ENCODE measurements at regions not wholly inside any gene's neighbourhood (a gene's known extent, or its start where the extent isn't known, plus 50 kb on each side); places are given as distances from the start of the nearest gene placed in this dataset.

GRCh38 chr9:119968836-119969707 is 599.8 kb upstream of the BRINP1 start:
- TF ChIP-seq, protein P1, sequence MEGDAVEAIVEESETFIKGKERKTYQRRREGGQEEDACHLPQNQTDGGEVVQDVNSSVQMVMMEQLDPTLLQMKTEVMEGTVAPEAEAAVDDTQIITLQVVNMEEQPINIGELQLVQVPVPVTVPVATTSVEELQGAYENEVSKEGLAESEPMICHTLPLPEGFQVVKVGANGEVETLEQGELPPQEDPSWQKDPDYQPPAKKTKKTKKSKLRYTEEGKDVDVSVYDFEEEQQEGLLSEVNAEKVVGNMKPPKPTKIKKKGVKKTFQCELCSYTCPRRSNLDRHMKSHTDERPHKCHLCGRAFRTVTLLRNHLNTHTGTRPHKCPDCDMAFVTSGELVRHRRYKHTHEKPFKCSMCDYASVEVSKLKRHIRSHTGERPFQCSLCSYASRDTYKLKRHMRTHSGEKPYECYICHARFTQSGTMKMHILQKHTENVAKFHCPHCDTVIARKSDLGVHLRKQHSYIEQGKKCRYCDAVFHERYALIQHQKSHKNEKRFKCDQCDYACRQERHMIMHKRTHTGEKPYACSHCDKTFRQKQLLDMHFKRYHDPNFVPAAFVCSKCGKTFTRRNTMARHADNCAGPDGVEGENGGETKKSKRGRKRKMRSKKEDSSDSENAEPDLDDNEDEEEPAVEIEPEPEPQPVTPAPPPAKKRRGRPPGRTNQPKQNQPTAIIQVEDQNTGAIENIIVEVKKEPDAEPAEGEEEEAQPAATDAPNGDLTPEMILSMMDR (IDR thresholded peaks at IDR 0.05), result peak; percentile 62
- no peaks in the 10 kb centered on the region for H3K4me1 ChIP-seq (ENCODE audit: control insufficient read depth, insufficient read depth, low read length)
- no peaks in the 10 kb centered on the region for H3K36me3 ChIP-seq (ENCODE audit: control insufficient read depth, insufficient read depth, low read length)
- DNase-seq (peak; percentile 29 to 47), ATAC-seq (peak; percentile 46 to 79 (median 58))
- H3K4me3 ChIP-seq (ENCODE audit: low read length), result no peak overlapping the region
- Mint-ChIP-seq H3K9me3 (no peaks in the 10 kb centered on the region), H3K27me3 (ENCODE audit: low read depth in 2 of 2) (peaks cover 12 to 16% of the 10 kb centered on the region in 2 donors), H3K4me3 (no peak overlapping the region), H3K27ac (no peak overlapping the region), H3K36me3 (no peaks in the 10 kb centered on the region), H3K4me1 (peaks cover 5% of the 10 kb centered on the region in 2 donors)
- no peaks in the 10 kb centered on the region for H3K27me3 ChIP-seq (ENCODE audit: control insufficient read depth, insufficient read depth, low read length)
- WGBS (ENCODE audit: insufficient coverage), result 28% methylated on average over 17 of the region's 17 CpGs
- intact Hi-C loops (cut with micrococcal nuclease), result loop anchor here (10.0 kb wide), 1 partner anchor 506 kb away; no protein-coding TSS in a partner anchor
- no peak overlapping the region for H3K27ac ChIP-seq (ENCODE audit: low read length)
- H3K9me3 ChIP-seq (ENCODE audit: control insufficient read depth, insufficient read depth, low read length), result no peaks in the 10 kb centered on the region

- no peak overlapping the region for H3K27ac Mint-ChIP-seq
- ATAC-seq (no peak), DNase-seq (no peak)
- Histone ChIP-seq H3K9me3 (ENCODE audit: control insufficient read depth, insufficient read depth, low read length) (no peaks in the 10 kb centered on the region), H3K4me1 (ENCODE audit: control insufficient read depth, insufficient read depth, low read length) (no peaks in the 10 kb centered on the region), H3K36me3 (ENCODE audit: control insufficient read depth, insufficient read depth, low read length) (no peaks in the 10 kb centered on the region), H3K27ac (ENCODE audit: low read length) (no peak overlapping the region), H3K27me3 (ENCODE audit: control insufficient read depth, insufficient read depth, low read length) (no peaks in the 10 kb centered on the region), H3K4me3 (ENCODE audit: low read length) (no peak overlapping the region)
- H3K4me3 Mint-ChIP-seq, result no peak overlapping the region
- H3K4me1 Mint-ChIP-seq, result peaks cover 5% of the 10 kb centered on the region in 2 donors
- WGBS (ENCODE audit: insufficient coverage), result 96% methylated on average over 5 of the region's 6 CpGs
- intact Hi-C loops (cut with micrococcal nuclease), result loop anchor here (10.0 kb wide), 1 partner anchor 507 kb away; no protein-coding TSS in a partner anchor
- TF ChIP-seq, protein P1 (IDR thresholded peaks at IDR 0.05), result no peak
- peaks cover 15 to 25% of the 10 kb centered on the region in 2 donors for H3K27me3 Mint-ChIP-seq (ENCODE audit: low read depth in 2 of 2)
- H3K36me3 Mint-ChIP-seq, result no peaks in the 10 kb centered on the region
- no peaks in the 10 kb centered on the region for H3K9me3 Mint-ChIP-seq
Observed at GRCh38 chr9:119967867-119968535, 598.8 kb upstream of the BRINP1 start.

GRCh38 chr9:119963798-119964372 is 594.6 kb upstream of the BRINP1 start:
- H3K27me3 Mint-ChIP-seq (ENCODE audit: low read depth in 2 of 2), result peaks cover 16 to 41% of the 10 kb centered on the region in 2 donors
- no peak for ATAC-seq
- intact Hi-C loops (cut with micrococcal nuclease), result loop anchor here (10.0 kb wide), 1 partner anchor 511 kb away; no protein-coding TSS in a partner anchor

More at GRCh38 chr9:119963798-119964372, 594.6 kb upstream of the BRINP1 start:
- H3K27me3 ChIP-seq (ENCODE audit: control insufficient read depth, insufficient read depth, low read length), result no peaks in the 10 kb centered on the region
- Mint-ChIP-seq H3K9me3 (no peaks in the 10 kb centered on the region), H3K36me3 (no peaks in the 10 kb centered on the region), H3K4me3 (no peak overlapping the region), H3K4me1 (peaks cover 1% of the 10 kb centered on the region in 2 donors), H3K27ac (no peak overlapping the region)
- no peak for DNase-seq
- no peak overlapping the region for H3K4me3 ChIP-seq (ENCODE audit: low read length)
- no peaks in the 10 kb centered on the region for H3K4me1 ChIP-seq (ENCODE audit: control insufficient read depth, insufficient read depth, low read length)
- H3K36me3 ChIP-seq (ENCODE audit: control insufficient read depth, insufficient read depth, low read length), result no peaks in the 10 kb centered on the region
- WGBS (ENCODE audit: insufficient coverage), result 11% methylated on average over 5 of the region's 5 CpGs
- no peak overlapping the region for H3K27ac ChIP-seq (ENCODE audit: low read length)
- no peaks in the 10 kb centered on the region for H3K9me3 ChIP-seq (ENCODE audit: control insufficient read depth, insufficient read depth, low read length)
- TF ChIP-seq, protein P1 (IDR thresholded peaks at IDR 0.05), result no peak
